ENCODE measurements at regions not wholly inside any gene's neighbourhood (a gene's known extent, or its start where the extent isn't known, plus 50 kb on each side); places are given as distances from the start of the nearest gene placed in this dataset.

GRCh38 chr4:8526363-8526855 is 53.8 kb upstream of the GPR78 start:
- no peak for DNase-seq (ENCODE audit: low spot score)

DNA sequence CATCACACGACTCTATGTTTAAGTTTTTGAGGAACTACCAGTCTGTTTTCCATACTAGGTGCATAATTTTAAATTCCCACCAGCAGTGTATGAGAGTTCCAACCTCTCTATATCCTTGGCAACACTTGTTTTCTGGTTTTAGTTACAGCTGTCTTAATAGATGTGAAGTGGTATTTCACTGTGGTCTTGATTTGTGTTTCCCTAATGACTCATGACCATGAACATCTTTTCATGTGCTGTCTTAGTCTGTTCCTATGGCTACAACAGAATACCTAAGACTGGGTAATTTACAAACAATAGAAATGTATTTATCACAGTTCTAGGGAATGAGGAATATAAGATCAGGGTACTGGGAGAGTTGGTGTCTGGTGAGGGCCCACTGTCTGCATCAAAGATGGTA is 51.5 kb upstream of the GPR78 start:
- DNase-seq (ENCODE audit: low spot score): peak; percentile 29
